ENCODE measurements at regions not wholly inside any gene's neighbourhood (a gene's known extent, or its start where the extent isn't known, plus 50 kb on each side); places are given as distances from the start of the nearest gene placed in this dataset.

GRCh38 chr16:65287307-65287706, 165.4 kb upstream of the CDH11 start:
- no peak overlapping the region for H3K4me3 ChIP-seq (replicated peaks in 1 of 2; ENCODE audit: low read depth in 2 of 2, low read length in 2 of 2)
- TF ChIP-seq CTCF (IDR thresholded peaks at IDR 0.05; ENCODE audit: low read depth, low read length) = no peak
- no peak for DNase-seq (ENCODE audit: low read depth in 2 of 2)

GRCh38 chr16:65285128-65286048, 163.5 kb upstream of the CDH11 start:
- TF ChIP-seq CTCF (IDR thresholded peaks at IDR 0.05; ENCODE audit: low read depth, low read length) = no peak
- H3K4me3 ChIP-seq (replicated peaks in 1 of 2; ENCODE audit: low read depth in 2 of 2, low read length in 2 of 2) = no peak overlapping the region
- DNase-seq (ENCODE audit: low read depth in 2 of 2) = peak; percentile 14 to 65

GRCh38 chr16:65284626-65285025, 162.8 kb upstream of the CDH11 start:
- TF ChIP-seq CTCF (IDR thresholded peaks at IDR 0.05; ENCODE audit: low read depth, low read length) = no peak
- no peak overlapping the region for H3K4me3 ChIP-seq (replicated peaks in 1 of 2; ENCODE audit: low read depth in 2 of 2, low read length in 2 of 2)
- DNase-seq (ENCODE audit: low read depth in 2 of 2) = no peak

GRCh38 chr16:65283181-65283651, 161.4 kb upstream of the CDH11 start:
- no peak overlapping the region for H3K4me3 ChIP-seq (replicated peaks in 1 of 2; ENCODE audit: low read depth in 2 of 2, low read length in 2 of 2)
- DNase-seq (ENCODE audit: low read depth in 2 of 2) = no peak
- no peak for TF ChIP-seq CTCF (IDR thresholded peaks at IDR 0.05; ENCODE audit: low read depth, low read length)

GRCh38 chr16:65281586-65281985, 159.7 kb upstream of the CDH11 start:
- H3K4me3 ChIP-seq (replicated peaks in 1 of 2; ENCODE audit: low read depth in 2 of 2, low read length in 2 of 2) = no peak overlapping the region
- no peak for DNase-seq (ENCODE audit: low read depth in 2 of 2)
- TF ChIP-seq CTCF (IDR thresholded peaks at IDR 0.05; ENCODE audit: low read depth, low read length) = no peak

GRCh38 chr16:65280845-65281512, 159.1 kb upstream of the CDH11 start:
- no peak overlapping the region for H3K4me3 ChIP-seq (replicated peaks in 1 of 2; ENCODE audit: low read depth in 2 of 2, low read length in 2 of 2)
- no peak for DNase-seq (ENCODE audit: low read depth in 2 of 2)
- no peak for TF ChIP-seq CTCF (IDR thresholded peaks at IDR 0.05; ENCODE audit: low read depth, low read length)

Data from cardiac fibroblast (primary cell).